ENCODE measurements at regions not wholly inside any gene's neighbourhood (a gene's known extent, or its start where the extent isn't known, plus 50 kb on each side); places are given as distances from the start of the nearest gene placed in this dataset.
"Not testable (repeated sequence)": the region's sequence is repeated elsewhere in the genome, so short reads cannot be mapped to it uniquely, and the experiment has no call there.

- DNase-seq (ENCODE audit: low spot score) = no peak
These were observed 1249.1 kb downstream of the TYW1 start for GRCh38 chr7:68245688-68246087.

DNA sequence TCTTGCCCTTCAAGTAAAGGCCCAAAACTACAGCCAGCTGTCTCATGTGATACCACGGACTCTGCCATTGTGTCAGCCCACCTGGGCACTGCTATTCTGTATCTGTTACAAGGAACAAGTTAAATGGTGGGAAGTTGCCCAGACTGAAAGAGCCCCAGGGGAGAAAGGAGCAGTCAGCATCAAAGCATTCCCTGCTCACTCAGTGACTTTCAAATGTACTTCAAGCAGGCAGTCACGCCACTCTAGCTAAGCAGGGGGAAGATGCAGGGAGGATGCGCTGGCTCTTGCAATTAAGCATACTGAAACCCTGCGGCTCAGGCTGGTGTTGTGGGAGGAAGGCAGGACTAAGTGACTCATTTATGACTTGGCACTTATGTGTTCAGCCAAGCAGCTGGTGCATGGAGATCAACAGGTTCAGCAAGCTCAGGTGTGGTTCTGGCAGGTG, 1249.6 kb downstream of the TYW1 start:
- DNase-seq (ENCODE audit: low spot score) = no peak

DNA sequence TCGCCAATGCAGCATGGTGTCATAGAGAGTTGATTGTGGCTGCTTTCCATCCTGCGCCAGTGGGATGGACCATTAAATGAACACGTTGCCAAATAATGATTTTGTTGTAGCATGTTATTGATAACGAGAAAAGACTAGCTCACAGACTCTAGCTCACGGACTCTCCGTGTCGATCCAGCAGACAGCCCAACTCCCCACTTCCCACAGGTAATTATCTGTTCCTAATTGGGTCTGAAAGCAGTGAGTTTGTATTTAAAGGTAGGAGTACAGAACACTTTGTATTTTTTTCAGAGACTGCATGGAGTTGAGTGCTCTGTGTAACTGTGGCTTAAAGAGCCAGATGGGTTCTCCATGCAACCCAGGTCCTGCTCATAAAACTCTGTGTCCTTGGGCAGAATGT, 1250.5 kb downstream of the TYW1 start:
- DNase-seq (ENCODE audit: low spot score) = no peak

GRCh38 chr7:68247571-68247970, 1250.9 kb downstream of the TYW1 start:
- DNase-seq (ENCODE audit: low spot score) = no peak

DNA sequence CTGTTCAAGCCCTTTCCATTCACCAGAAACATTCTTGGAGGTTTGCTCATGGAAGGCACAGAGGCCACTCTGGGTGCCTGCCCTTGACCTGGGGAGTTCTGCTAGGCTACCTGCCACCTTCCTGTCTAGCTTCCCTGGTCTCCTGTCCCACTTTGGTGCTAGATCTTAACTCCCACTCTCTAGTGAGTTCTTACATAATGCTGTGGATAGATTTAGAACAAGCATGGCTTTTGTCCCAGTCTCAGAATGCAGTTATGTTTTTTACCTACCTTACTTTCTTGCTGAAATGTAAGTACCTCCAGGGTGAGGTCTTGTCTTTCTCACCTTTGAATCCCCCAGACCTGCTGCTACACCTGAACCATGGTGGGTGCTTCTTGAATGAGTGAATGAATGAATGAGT, 1252.3 kb downstream of the TYW1 start:
- DNase-seq (ENCODE audit: low spot score) = no peak

DNA sequence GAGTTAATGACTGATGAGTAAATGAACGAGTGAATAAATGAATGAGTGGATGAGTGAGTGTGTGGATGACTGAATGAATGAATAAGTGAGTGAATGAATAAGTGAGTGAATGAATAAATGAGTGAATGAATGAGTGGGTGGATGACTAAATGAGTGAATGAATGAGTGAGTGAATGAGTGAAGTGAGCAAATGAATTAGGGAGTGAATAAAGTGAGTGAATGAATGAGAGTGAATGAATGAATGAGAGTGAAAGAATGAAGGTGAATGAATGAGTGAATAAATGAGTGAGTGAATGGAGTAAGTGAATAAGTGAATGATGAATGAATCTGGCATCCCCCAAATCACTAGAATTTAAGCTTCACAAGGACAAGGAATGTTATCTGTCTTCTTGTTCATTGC, 1253.0 kb downstream of the TYW1 start:
- no peak for DNase-seq (ENCODE audit: low spot score)

GRCh38 chr7:68250143-68250542, 1253.5 kb downstream of the TYW1 start:
- DNase-seq (ENCODE audit: low spot score) = peak; percentile 28

GRCh38 chr7:68254815-68255214, 1258.2 kb downstream of the TYW1 start:
- not testable (repeated sequence) for DNase-seq (ENCODE audit: low spot score)

DNA sequence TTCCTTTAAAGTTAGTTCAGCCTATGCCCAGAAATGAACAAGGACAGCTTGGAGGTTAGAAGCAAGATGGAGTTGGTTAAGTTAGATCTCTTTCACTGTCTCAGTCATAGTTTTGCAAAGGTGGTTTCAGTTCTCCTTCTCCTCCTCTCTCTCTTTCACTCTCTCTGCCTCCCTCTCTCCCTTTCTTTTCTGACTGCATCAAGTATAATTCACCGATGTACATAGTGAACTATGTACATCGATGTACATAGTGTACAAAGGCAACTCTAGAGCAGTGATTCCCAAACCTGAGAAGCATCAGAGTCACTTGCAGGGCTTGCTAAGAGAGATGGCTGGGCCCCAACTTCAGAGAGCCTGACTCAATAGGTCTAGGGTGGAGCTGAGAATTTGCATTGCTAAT, 1259.7 kb downstream of the TYW1 start:
- no peak for DNase-seq (ENCODE audit: low spot score)

- no peak for DNase-seq (ENCODE audit: low spot score)
These were observed 1262.0 kb downstream of the TYW1 start for GRCh38 chr7:68258609-68259008.

DNA sequence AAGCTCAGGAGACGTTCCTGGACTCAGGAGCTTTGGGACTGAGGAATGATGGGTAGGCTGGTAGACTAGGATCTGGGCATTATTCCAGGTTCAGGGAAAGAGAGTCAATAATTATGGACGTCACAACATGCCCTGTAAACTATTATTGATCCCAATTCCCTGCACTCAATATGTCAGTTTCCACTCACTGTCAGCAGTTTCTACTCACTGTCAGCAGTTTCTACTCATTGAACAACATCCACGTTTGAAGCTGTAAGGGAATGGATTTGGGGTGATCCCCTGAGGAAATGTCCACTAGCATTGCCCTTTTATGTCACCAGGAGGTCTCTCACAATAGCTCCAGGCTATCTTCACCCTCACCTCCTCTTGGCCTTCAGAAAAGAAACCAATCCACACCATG, 1268.6 kb downstream of the TYW1 start:
- DNase-seq (ENCODE audit: low spot score) = no peak

GRCh38 chr7:68266004-68266579, 1269.5 kb downstream of the TYW1 start:
- DNase-seq (ENCODE audit: low spot score) = no peak

GRCh38 chr7:68267486-68267885, 1270.9 kb downstream of the TYW1 start:
- no peak for DNase-seq (ENCODE audit: low spot score)

DNA sequence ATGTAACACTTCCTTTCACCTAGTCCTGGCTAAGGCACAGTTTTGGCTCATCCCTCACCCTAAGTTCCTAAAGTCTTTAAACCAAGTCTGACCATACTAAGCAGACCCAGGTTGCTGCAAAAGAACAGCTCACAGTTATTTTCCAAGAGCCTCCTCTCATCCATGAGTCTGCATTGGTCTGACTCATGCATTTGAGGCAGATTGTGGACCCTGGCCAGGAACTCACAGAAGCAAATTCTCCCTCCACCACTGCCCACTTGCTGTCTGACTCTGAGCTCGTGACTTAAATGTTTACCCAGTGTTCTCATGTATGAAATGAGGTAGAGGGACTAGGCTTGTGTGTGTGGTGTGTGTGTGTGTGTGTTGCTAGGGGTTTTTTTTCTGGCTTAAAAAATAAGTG, 1272.8 kb downstream of the TYW1 start:
- no peak for DNase-seq (ENCODE audit: low spot score)

DNA sequence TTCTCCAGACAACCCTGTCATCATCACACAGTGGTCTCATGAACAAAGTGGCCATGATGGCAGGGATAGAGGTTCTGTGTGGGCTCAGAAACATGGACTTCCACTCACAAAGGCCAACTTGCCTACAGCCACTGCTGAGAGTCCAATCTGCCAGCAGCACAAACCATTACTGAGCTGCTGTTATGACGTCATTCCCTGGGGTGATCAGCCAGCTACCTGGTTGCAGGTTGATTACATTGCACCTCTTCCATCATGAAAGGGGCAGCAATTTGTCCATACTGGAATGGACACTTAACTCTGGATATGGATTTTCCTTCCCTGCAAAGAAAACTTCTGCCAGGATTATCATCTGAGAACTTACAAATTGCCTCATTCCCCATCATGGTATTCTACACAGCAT, 1275.9 kb downstream of the TYW1 start:
- DNase-seq (ENCODE audit: low spot score) = no peak

DNA sequence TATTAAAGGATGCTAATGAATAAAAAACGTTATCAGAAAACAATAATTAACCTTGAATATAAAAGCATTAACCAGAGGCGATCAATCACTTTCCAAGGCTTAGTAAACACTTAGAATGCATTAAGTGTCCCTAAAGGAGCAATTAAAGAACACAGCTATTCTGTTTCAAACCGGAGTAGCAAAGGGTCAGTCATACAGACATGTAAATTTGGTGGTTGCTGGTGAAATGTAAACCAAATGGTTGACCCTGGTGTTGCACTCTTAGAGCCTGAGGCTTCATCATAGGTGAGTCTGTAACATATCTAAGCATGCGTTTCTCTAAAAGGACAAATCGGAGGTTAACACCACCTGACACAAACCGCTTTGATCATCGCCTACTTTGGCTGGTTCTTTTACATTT, 1280.1 kb downstream of the TYW1 start:
- no peak for DNase-seq (ENCODE audit: low spot score)

GRCh38 chr7:68279827-68280400, 1283.3 kb downstream of the TYW1 start:
- DNase-seq (ENCODE audit: low spot score) = no peak

DNA sequence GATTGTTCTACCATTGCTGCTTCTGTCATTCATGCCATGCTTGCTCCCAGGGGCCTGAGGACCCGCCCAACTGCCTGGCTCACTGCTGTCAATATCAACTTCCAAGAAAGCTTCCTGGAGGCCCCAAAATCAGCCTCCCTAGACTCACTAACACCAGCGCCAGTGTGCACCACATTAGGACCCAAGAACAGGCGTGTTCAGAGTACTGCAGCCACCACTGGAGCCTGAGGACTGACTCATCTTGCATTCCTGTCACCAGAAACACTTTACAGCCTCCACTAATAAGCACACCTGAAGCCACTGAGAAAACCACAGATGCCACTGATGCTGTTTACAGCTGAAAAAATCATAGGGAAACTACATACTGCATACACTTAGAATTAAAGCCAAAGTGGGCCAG, 1284.3 kb downstream of the TYW1 start:
- DNase-seq (ENCODE audit: low spot score) = no peak

DNA sequence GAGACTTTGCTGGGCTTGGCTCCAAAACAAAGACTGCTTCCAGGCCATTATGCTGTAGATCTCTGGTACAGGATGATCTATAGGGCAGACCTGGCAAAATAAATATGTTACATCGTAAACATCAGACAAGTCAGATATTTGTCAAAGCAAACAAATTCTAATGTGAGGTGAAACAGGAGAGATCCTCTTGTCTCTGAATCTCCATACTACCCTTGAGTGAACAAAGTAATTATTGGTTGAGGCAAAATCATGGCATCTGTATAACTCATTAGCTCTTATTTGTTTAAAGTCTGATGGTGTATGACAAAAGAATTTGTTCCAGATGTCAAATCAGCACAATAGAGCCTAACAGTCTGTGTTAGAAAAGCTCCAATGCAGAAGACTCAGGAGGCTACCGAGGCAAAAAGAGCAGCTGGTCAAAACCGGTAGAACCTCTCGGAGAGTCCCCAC, 1291.5 kb downstream of the TYW1 start:
- DNase-seq (ENCODE audit: low spot score) = no peak

DNA sequence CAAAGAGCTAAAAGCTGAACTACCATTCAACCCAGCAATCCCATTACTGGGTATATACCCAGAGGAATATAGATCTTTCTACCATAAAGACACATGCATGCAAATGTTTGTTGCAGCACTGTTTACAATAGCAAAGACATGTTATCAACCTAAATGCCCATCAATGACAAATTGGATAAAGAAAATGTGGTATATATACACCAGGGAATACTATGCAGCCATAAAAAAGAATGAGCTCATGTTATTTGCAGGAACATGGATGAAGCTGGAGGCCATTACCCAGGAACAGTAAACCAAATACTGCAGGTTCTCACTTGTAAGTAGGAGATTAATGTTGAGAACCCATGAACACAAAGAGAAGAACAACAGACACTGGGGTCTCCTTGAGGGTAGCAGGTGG, 1295.1 kb downstream of the TYW1 start:
- DNase-seq (ENCODE audit: low spot score) = no peak

GRCh38 chr7:68295386-68295785, 1298.8 kb downstream of the TYW1 start:
- no peak for DNase-seq (ENCODE audit: low spot score)

GRCh38 chr7:68304536-68304935, 1293.7 kb upstream of the AUTS2 start:
- no peak for DNase-seq (ENCODE audit: low spot score)

GRCh38 chr7:68306692-68307107, 1291.6 kb upstream of the AUTS2 start:
- DNase-seq (ENCODE audit: low spot score) = no peak

- DNase-seq (ENCODE audit: low spot score) = no peak
These were observed 1289.0 kb upstream of the AUTS2 start for GRCh38 chr7:68309271-68309670.
